SK-N-SH (cell line): ENCODE measurements at regions not wholly inside any gene's neighbourhood (a gene's known extent, or its start where the extent isn't known, plus 50 kb on each side); places are given as distances from the start of the nearest gene placed in this dataset.

Experiments
- CTCF ChIA-PET: fragments of 300-600, 350-600 bp; formaldehyde crosslinking; extraction: SDS; loops from one replicate; lab custom pipeline; 2021; lab: Yijun Ruan, JAX
- POLR2A ChIA-PET: fragments of 350-600 bp; sonication (Branson Sonifier 250); formaldehyde crosslinking; extraction: SDS; loops from one replicate; lab custom pipeline; 2020; ENCODE audit warnings: antibody characterized with exemption, inconsistent platforms; lab: Yijun Ruan, JAX
- DNase-seq: peaks from one replicate; pipeline ENCODE4 v3.0.0; 2012
- H2AFZ ChIP-seq: fragments of 200-600 bp; sonication (generic); 2 replicates; pipeline ENCODE4 v1.8.1; 2016; ENCODE audit warnings: antibody characterized with exemption, mild to moderate bottlenecking, low read depth
- H3F3A ChIP-seq: fragments of 200-600 bp; sonication (generic); replicated peaks from 2 replicates; pipeline ENCODE3; 2016; ENCODE audit warnings: antibody characterized with exemption, mild to moderate bottlenecking; ENCODE audit not compliant: insufficient read depth
- H3K27ac ChIP-seq, 2 experiments: fragments of 200-500 bp in 1 of 2; fragments of 200-600 bp in 1 of 2; sonication (Bioruptor generic) in 1 of 2; sonication (generic), shearing (Covaris generic) in 1 of 2; 2 replicates each; pipeline versions ENCODE4 v1.5.1 to v1.6.1; 2014 to 2016; ENCODE audit warnings: low read depth in 2 of 2, inconsistent platforms in 1 of 2, low read length in 1 of 2, mild to moderate bottlenecking in 1 of 2, mixed read lengths in 1 of 2
- H3K27me3 ChIP-seq: fragments of 200-600 bp; sonication (generic), shearing (Covaris generic); 2 replicates; pipeline ENCODE4 v1.6.1; 2016; ENCODE audit warnings: mixed run types; ENCODE audit not compliant: insufficient read depth
- H3K36me3 ChIP-seq, 2 experiments: fragments of 200-500 bp in 1 of 2; fragments of 200-600 bp in 1 of 2; sonication (Bioruptor generic) in 1 of 2; sonication (generic) in 1 of 2; replicated peaks in 1 of 2; 2 replicates each; pipeline versions ENCODE3 to v1.5.1; 2014 to 2016; ENCODE audit warnings: low read length in 1 of 2, mild to moderate bottlenecking in 1 of 2; ENCODE audit not compliant: insufficient read depth in 2 of 2, control insufficient read depth in 1 of 2
- H3K4me1 ChIP-seq, 2 experiments: fragments of 200-500 bp in 1 of 2; fragments of 200-600 bp in 1 of 2; sonication (Bioruptor generic) in 1 of 2; sonication (generic), shearing (Covaris generic) in 1 of 2; 2 replicates each; pipeline versions ENCODE4 v1.5.1 to v1.6.1; 2014 to 2016; ENCODE audit warnings: low read depth in 1 of 2, low read length in 1 of 2, mixed run types in 1 of 2; ENCODE audit not compliant: insufficient read depth in 2 of 2, control insufficient read depth in 1 of 2
- H3K4me2 ChIP-seq: fragments of 200-600 bp; sonication (generic), shearing (Covaris generic); 2 replicates; pipeline ENCODE4 v1.6.1; 2017; ENCODE audit warnings: mixed run types
- H3K4me3 ChIP-seq, 2 experiments: fragments of 200-500 bp in 1 of 2; fragments of 200-600 bp in 1 of 2; sonication (Bioruptor generic) in 1 of 2; sonication (generic), shearing (Covaris generic) in 1 of 2; 2 replicates each; pipeline versions ENCODE4 v1.5.1 to v1.8.1; 2014 to 2016; ENCODE audit warnings: low read depth in 2 of 2, inconsistent platforms in 1 of 2, low read length in 1 of 2, mild to moderate bottlenecking in 1 of 2, mixed read lengths in 1 of 2, moderate library complexity in 1 of 2
- H3K79me2 ChIP-seq: fragments of 200-600 bp; sonication (generic); 2 replicates; pipeline ENCODE4 v1.8.1; 2017; ENCODE audit warnings: mild to moderate bottlenecking; ENCODE audit not compliant: insufficient read depth
- H3K9ac ChIP-seq: fragments of 200-600 bp; sonication (generic); 2 replicates; pipeline ENCODE4 v1.6.1; 2017; ENCODE audit warnings: mixed run types
- H3K9me2 ChIP-seq: fragments of 200-600 bp; sonication (generic); 2 replicates; pipeline ENCODE4 v1.6.1; 2017; ENCODE audit warnings: mixed run types
- H3K9me3 ChIP-seq: fragments of 200-600 bp; sonication (generic); 2 replicates; pipeline ENCODE4 v1.6.1; 2017; ENCODE audit warnings: mixed run types, mild to moderate bottlenecking, moderate library complexity
- H4K20me1 ChIP-seq: fragments of 200-600 bp; sonication (generic); 2 replicates; pipeline ENCODE4 v1.6.1; 2017; ENCODE audit warnings: mild to moderate bottlenecking, mixed run types; ENCODE audit not compliant: insufficient read depth
- CHD2 ChIP-seq: fragments of 150-350 bp; IDR thresholded peaks from 2 replicates; pipeline ENCODE4 v1.6.1; 2018; ENCODE audit warnings: low read length; ENCODE audit not compliant: partially characterized antibody
- ELF1 ChIP-seq: IDR thresholded peaks from 2 replicates; pipeline ENCODE4 v1.4.0; 2012
- EZH2phosphoT487 ChIP-seq: fragments of 200-600 bp; sonication (generic); IDR thresholded peaks from 2 replicates; pipeline ENCODE4 v1.6.1; 2017; ENCODE audit warnings: low read depth, mixed run types, mild to moderate bottlenecking, antibody characterized with exemption, moderate library complexity, borderline replicate concordance
- GATA2 ChIP-seq: sonication (generic); formaldehyde crosslinking; IDR thresholded peaks from 2 replicates; pipeline ENCODE4 v1.5.0; 2020; ENCODE audit warnings: mild to moderate bottlenecking, missing genetic modification reagents
- MAX ChIP-seq: IDR thresholded peaks from 2 replicates; pipeline ENCODE4 v1.4.0; 2012; ENCODE audit warnings: low read depth
- MXI1 ChIP-seq: IDR thresholded peaks from 2 replicates; pipeline ENCODE4 v1.6.1; 2012; ENCODE audit warnings: mild to moderate bottlenecking, low read depth, low read length, improper control_type of control experiment
- NFIC ChIP-seq: IDR thresholded peaks from 2 replicates; pipeline ENCODE4 v1.4.0; 2012; ENCODE audit warnings: borderline replicate concordance
- NRF1 ChIP-seq: IDR thresholded peaks from 2 replicates; pipeline ENCODE4 v1.6.1; 2012; ENCODE audit warnings: low read depth, mild to moderate bottlenecking, low read length
- POLR2AphosphoS5 ChIP-seq: IDR thresholded peaks from 2 replicates; pipeline ENCODE4 v1.6.1; 2012; ENCODE audit warnings: low read depth, low read length
- RAD21 ChIP-seq: IDR thresholded peaks from 2 replicates; pipeline ENCODE4 v1.6.1; 2012; ENCODE audit warnings: mild to moderate bottlenecking, low read length
- RCOR1 ChIP-seq: fragments of 150-350 bp; IDR thresholded peaks from 2 replicates; pipeline ENCODE4 v1.6.1; 2017; ENCODE audit warnings: antibody characterized with exemption, low read length
- RFX5 ChIP-seq: IDR thresholded peaks from 2 replicates; pipeline ENCODE4 v1.6.1; 2012; ENCODE audit warnings: mild to moderate bottlenecking, improper control_type of control experiment, low read length
- RXRA ChIP-seq: IDR thresholded peaks from 2 replicates; pipeline ENCODE4 v1.4.0; 2012; ENCODE audit warnings: low read depth, mild to moderate bottlenecking, borderline replicate concordance
- SIN3A ChIP-seq: IDR thresholded peaks from 2 replicates; pipeline ENCODE4 v1.6.1; 2012; ENCODE audit warnings: low read depth, mild to moderate bottlenecking, low read length, moderate library complexity, borderline replicate concordance
- SMC3 ChIP-seq: IDR thresholded peaks from 2 replicates; pipeline ENCODE4 v1.6.1; 2012; ENCODE audit warnings: low read depth, low read length, improper control_type of control experiment
- TCF12 ChIP-seq: IDR thresholded peaks from 2 replicates; pipeline ENCODE4 v1.4.0; 2012
- TEAD4 ChIP-seq: IDR thresholded peaks from 2 replicates; pipeline ENCODE4 v1.4.0; 2012; ENCODE audit warnings: mild to moderate bottlenecking, borderline replicate concordance; ENCODE audit not compliant: insufficient read depth
- USF1 ChIP-seq: IDR thresholded peaks from 2 replicates; pipeline ENCODE4 v1.4.0; 2012; ENCODE audit warnings: low read depth, borderline replicate concordance
- YY1 ChIP-seq: IDR thresholded peaks from 2 replicates; pipeline ENCODE4 v1.4.0; 2012; ENCODE audit warnings: low read depth, mild to moderate bottlenecking
- ZBTB33 ChIP-seq: IDR thresholded peaks from 2 replicates; pipeline ENCODE4 v1.4.0; 2012; ENCODE audit warnings: low read depth, borderline replicate concordance
- WGBS: methylation state at CpG from one replicate; pipeline ENCODE4 v1.1.6; 2017; ENCODE audit warnings: low lambda C conversion rate; 5-methylcytosine and 5-hydroxymethylcytosine counted together
- TF ChIP-seq, protein P1 (sequence below): IDR thresholded peaks from 2 replicates; pipeline ENCODE4 v1.6.1; 2012; ENCODE audit warnings: mild to moderate bottlenecking, low read depth, low read length, moderate library complexity
- TF ChIP-seq, protein P2 (sequence below): fragments of 200-600 bp; sonication (generic); IDR thresholded peaks from 2 replicates; pipeline ENCODE4 v1.6.1; 2017; ENCODE audit warnings: antibody characterized with exemption, mild to moderate bottlenecking, moderate library complexity

DNA sequence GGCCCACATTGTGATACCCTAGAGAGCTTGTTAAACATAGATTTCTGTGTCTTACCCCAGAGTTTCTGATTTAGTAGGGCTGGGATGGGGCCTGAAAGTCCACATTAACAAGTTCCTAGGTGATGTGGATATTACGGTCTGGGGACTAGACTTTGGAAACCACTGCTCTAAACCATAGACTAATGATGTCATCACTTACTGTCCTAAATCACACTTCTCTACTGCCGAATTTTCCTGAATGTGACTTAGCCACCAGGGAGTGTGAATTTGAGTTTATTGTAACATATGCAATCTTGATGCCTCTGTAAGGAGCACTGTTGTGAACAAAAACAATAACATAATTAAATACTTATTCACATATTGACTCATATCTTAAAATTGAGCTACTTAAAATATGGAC, 165.6 kb downstream of the BTBD3 start:
- Histone ChIP-seq H3K4me2 (no peak overlapping the region), H3K9me2 (no peaks in the 10 kb centered on the region), H4K20me1 (no peaks in the 10 kb centered on the region), H3K9ac (no peak overlapping the region), H3K79me2 (no peaks in the 10 kb centered on the region), H3K9me3 (no peaks in the 10 kb centered on the region), H3K27ac (no peak overlapping the region), H3K27me3 (no peaks in the 10 kb centered on the region), H3F3A (no peaks in the 10 kb centered on the region), H2AFZ (no peak overlapping the region), H3K4me3 (no peak overlapping the region), H3K4me1 (no peaks in the 10 kb centered on the region), H3K36me3 (no peaks in the 10 kb centered on the region)
- DNase-seq, result no peak
- TF ChIP-seq EZH2phosphoT487, result no peak
- TF ChIP-seq CHD2, result no peak
- no peak for TF ChIP-seq RCOR1
- TF ChIP-seq RAD21, result no peak
- no peak for TF ChIP-seq NFIC
- no peak for TF ChIP-seq RFX5
- TF ChIP-seq ELF1, result no peak
- TF ChIP-seq MAX, result no peak
- TF ChIP-seq, protein P1, sequence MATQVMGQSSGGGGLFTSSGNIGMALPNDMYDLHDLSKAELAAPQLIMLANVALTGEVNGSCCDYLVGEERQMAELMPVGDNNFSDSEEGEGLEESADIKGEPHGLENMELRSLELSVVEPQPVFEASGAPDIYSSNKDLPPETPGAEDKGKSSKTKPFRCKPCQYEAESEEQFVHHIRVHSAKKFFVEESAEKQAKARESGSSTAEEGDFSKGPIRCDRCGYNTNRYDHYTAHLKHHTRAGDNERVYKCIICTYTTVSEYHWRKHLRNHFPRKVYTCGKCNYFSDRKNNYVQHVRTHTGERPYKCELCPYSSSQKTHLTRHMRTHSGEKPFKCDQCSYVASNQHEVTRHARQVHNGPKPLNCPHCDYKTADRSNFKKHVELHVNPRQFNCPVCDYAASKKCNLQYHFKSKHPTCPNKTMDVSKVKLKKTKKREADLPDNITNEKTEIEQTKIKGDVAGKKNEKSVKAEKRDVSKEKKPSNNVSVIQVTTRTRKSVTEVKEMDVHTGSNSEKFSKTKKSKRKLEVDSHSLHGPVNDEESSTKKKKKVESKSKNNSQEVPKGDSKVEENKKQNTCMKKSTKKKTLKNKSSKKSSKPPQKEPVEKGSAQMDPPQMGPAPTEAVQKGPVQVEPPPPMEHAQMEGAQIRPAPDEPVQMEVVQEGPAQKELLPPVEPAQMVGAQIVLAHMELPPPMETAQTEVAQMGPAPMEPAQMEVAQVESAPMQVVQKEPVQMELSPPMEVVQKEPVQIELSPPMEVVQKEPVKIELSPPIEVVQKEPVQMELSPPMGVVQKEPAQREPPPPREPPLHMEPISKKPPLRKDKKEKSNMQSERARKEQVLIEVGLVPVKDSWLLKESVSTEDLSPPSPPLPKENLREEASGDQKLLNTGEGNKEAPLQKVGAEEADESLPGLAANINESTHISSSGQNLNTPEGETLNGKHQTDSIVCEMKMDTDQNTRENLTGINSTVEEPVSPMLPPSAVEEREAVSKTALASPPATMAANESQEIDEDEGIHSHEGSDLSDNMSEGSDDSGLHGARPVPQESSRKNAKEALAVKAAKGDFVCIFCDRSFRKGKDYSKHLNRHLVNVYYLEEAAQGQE, result no peak
- no peak for TF ChIP-seq MXI1
- TF ChIP-seq NRF1, result no peak
- TF ChIP-seq TEAD4, result no peak
- TF ChIP-seq POLR2AphosphoS5, result no peak
- no peak for TF ChIP-seq RXRA
- TF ChIP-seq YY1, result no peak
- TF ChIP-seq GATA2 (CRISPR knock-in tag), result no peak
- TF ChIP-seq SIN3A, result no peak
- POLR2A ChIA-PET, result no interaction called here
- CTCF ChIA-PET, result no interaction called here
- WGBS, result 37% methylated on average over 2 of the region's 2 CpGs

DNA sequence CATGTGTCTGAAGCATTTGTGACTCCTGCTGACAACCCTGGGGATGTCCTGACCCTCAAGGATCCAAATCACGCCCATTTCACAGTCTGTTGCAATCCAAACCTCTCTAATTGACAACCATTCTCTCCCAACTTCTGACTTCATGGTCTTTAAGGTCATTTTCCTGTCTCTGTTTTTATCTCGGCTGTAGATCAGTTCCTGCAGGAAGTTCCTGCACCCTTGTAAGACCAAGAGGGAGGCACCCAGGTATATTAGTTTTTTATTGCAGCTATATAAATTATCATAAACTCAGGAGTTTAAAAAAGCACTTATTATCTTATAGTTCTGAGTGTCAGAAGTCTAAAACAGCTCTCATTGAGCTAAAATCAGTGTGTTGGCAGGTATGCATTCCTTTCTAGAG, 166.8 kb downstream of the BTBD3 start:
- no peaks in the 10 kb centered on the region for H3K27me3 ChIP-seq
- no peak for DNase-seq
- no peaks in the 10 kb centered on the region for H4K20me1 ChIP-seq
- no peaks in the 10 kb centered on the region for H3K9me3 ChIP-seq
- no peaks in the 10 kb centered on the region for H3F3A ChIP-seq
- no peaks in the 10 kb centered on the region for H3K79me2 ChIP-seq
- no peak overlapping the region for H2AFZ ChIP-seq
- no peaks in the 10 kb centered on the region for H3K36me3 ChIP-seq
- WGBS, result 33% methylated on average over 2 of the region's 2 CpGs
- ChIA-PET POLR2A (no interaction called here), CTCF (no interaction called here)
- H3K27ac ChIP-seq, result no peak overlapping the region
- H3K4me1 ChIP-seq, result no peaks in the 10 kb centered on the region
- no peak overlapping the region for H3K4me3 ChIP-seq
- H3K9me2 ChIP-seq, result no peaks in the 10 kb centered on the region
- H3K4me2 ChIP-seq, result no peak overlapping the region
- H3K9ac ChIP-seq, result no peak overlapping the region
- no peak for TF ChIP-seq EZH2phosphoT487
- TF ChIP-seq SMC3, result no peak
- no peak for TF ChIP-seq TCF12
- TF ChIP-seq CHD2, result no peak
- no peak for TF ChIP-seq MXI1
- TF ChIP-seq, protein P2, sequence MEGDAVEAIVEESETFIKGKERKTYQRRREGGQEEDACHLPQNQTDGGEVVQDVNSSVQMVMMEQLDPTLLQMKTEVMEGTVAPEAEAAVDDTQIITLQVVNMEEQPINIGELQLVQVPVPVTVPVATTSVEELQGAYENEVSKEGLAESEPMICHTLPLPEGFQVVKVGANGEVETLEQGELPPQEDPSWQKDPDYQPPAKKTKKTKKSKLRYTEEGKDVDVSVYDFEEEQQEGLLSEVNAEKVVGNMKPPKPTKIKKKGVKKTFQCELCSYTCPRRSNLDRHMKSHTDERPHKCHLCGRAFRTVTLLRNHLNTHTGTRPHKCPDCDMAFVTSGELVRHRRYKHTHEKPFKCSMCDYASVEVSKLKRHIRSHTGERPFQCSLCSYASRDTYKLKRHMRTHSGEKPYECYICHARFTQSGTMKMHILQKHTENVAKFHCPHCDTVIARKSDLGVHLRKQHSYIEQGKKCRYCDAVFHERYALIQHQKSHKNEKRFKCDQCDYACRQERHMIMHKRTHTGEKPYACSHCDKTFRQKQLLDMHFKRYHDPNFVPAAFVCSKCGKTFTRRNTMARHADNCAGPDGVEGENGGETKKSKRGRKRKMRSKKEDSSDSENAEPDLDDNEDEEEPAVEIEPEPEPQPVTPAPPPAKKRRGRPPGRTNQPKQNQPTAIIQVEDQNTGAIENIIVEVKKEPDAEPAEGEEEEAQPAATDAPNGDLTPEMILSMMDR, result no peak
- no peak for TF ChIP-seq MAX
- no peak for TF ChIP-seq USF1
- TF ChIP-seq RAD21, result no peak
- no peak for TF ChIP-seq ELF1
- no peak for TF ChIP-seq ZBTB33
